HFF-Myc (cell line): ENCODE measurements at regions not wholly inside any gene's neighbourhood (a gene's known extent, or its start where the extent isn't known, plus 50 kb on each side); places are given as distances from the start of the nearest gene placed in this dataset.

Experiments used
- DNase-seq: peaks from one replicate; pipeline ENCODE4 v3.0.0-alpha.2; 2011; ENCODE audit warnings: low read depth; ENCODE audit errors: extremely low read depth
- H3K4me3 ChIP-seq: replicated peaks from 2 replicates; pipeline ENCODE4 v1.5.1; 2011; ENCODE audit warnings: low read depth, mild to moderate bottlenecking, control low read depth, low read length
- TF ChIP-seq, protein P1 (sequence below): IDR thresholded peaks from 2 replicates; pipeline ENCODE4 v1.5.1; 2012; ENCODE audit warnings: mild to moderate bottlenecking, low read depth, low read length, control low read depth; ENCODE audit errors: missing control alignments

DNA sequence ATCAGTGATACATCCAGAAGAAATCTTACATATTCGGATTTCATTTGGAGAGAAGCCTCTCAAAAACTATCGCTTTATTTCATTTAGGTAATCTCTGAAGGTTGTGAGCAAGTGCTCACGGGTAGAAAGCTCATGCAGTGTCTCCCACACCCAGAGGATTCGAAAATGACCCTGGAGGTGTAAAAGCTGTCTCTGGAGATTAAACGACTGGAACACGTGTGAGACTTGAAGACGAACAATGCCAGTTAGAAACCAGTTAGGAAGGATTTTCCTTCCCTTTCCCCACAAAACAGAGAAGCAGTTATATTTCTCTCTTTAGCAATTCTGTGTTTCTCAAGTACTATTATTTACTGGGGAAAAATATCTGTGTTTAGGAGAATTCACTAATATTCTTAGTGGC is 92.5 kb upstream of the CD55 start:
- TF ChIP-seq, protein P1, sequence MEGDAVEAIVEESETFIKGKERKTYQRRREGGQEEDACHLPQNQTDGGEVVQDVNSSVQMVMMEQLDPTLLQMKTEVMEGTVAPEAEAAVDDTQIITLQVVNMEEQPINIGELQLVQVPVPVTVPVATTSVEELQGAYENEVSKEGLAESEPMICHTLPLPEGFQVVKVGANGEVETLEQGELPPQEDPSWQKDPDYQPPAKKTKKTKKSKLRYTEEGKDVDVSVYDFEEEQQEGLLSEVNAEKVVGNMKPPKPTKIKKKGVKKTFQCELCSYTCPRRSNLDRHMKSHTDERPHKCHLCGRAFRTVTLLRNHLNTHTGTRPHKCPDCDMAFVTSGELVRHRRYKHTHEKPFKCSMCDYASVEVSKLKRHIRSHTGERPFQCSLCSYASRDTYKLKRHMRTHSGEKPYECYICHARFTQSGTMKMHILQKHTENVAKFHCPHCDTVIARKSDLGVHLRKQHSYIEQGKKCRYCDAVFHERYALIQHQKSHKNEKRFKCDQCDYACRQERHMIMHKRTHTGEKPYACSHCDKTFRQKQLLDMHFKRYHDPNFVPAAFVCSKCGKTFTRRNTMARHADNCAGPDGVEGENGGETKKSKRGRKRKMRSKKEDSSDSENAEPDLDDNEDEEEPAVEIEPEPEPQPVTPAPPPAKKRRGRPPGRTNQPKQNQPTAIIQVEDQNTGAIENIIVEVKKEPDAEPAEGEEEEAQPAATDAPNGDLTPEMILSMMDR: no peak
- DNase-seq: no peak
- H3K4me3 ChIP-seq: no peak overlapping the region

DNA sequence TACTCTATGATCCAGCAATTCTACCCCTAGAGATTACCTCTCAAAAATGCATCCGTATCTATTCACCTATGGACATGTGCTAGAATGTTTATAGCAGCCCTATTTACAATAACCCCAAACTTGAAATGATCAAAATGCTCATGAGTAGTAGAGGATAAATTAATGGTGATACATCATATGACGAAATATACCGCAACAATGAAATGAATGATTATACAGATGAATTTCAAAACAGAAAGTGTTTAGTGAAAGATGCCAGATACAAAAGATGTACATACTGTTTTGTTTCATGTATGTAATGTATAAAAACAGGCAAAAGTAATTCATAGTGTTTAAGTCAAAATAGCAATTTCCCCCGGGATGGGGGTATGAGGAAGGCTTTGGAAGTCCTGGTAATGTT is 91.0 kb upstream of the CD55 start:
- TF ChIP-seq, protein P1: no peak
- H3K4me3 ChIP-seq: no peak overlapping the region
- DNase-seq: no peak

DNA sequence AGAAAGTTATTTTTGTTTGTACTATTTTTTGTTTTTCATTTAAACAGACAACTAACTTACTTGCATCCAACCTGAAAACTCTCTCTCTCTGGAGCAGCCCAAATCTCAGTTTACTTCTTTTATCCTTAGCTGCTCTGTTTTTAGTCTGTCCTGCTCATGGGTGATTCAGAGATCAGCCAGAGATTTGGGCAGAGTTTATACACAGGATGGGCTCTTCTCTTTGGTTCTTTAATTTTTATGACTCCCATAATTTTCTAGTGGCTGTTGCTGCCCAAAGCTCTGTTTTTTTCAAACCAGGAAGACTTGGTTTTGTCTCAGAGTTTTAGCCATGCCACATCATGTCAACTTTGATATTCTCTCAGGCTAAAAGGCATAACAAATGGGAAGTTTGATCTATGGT is 86.8 kb upstream of the CD55 start:
- no peak for DNase-seq
- TF ChIP-seq, protein P1: no peak
- no peak overlapping the region for H3K4me3 ChIP-seq

DNA sequence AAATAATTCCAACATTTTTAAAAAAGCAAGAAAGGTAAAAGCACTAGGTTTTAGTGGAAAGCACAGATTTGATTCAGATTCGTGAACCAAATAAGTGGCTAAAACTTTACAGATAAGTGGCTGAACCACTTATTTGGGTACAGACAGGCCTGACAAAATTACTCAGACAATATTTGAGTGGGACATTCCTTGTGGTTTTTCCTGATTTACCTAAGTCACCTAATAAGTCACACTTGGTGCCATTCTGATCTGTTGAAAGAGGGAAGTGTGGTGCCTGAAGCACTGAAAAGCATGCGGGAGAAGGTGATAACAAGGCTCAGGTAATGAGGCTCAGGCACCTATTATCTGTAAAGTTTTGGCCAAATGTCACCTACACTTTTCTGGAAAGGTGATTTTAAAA is 81.6 kb upstream of the CD55 start:
- no peak for DNase-seq
- H3K4me3 ChIP-seq: no peak overlapping the region
- TF ChIP-seq, protein P1: no peak

DNA sequence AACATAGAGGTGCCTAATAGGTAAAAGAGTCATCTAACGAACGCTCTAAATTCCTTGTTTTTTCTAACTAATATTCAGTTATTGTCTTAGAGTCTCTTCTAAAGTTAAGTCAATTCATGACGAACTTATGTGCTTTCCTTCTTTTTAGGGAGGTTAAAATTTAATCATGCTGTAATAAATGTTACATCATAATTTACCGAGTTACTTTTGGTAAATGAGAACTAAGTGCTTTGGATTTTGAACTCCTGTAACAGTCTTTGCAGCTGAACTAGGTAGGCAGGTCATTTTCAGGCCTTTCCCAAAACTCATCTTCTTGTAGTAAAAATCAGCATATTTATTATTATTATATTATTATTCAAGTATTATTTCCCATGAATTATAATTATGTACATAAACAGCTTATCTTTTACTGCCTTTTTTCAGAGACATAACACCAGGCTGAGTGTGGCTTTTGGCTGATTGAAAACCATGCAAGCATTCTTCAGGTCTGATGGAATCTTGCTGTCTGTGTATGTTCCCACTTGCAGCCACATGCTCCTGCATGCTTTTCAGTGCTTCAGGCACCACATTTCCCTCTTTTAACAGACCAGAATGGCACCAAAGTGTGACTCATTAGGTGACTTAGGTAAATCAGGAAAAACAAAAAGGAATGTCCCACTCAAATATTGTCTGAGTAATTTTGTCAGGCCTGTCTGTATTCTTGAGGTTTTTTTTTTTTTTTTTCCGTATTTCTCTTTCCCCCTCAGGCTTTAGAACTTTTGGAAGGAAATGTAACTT is 81.0 kb upstream of the CD55 start:
- no peak overlapping the region for H3K4me3 ChIP-seq
- TF ChIP-seq, protein P1: no peak
- DNase-seq: no peak

DNA sequence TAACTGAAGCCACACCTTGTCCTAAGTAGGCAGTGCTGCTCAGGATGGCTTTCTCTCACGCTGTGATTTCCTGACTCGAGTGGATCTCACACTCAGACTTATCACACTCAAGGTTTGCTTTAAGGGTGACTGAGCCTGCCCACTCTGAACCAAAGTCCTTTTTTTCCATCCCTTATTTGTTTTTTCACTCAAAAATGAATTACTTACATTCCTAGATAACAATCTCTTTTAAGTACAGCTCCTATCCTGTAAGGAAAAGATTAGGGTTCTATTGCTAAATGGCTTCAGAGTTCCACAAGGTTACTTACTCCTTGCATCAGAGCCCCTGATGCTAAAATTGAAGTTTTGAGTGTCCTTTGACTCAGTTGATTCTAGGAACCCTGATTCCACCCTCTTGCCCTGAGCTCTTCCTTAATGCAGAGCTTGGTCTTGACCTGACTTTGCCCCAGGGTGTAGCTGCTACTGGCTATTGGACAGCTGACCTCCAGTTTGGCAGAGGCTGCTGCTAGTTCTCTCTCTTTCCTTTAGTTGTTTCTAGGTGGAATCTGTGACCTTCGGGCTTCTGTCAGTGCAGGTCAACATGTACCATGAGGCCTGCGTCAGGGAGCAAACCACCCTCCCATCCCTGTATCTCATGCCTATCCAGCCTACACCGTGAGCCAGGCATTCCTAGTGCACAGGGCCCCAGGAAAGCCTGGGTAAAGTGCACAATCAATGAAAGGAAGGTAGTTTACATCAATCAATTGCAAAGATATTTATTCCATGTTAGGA is 80.1 kb upstream of the CD55 start:
- no peak for DNase-seq
- TF ChIP-seq, protein P1: no peak
- no peak overlapping the region for H3K4me3 ChIP-seq
